ENCODE measurements at regions not wholly inside any gene's neighbourhood (a gene's known extent, or its start where the extent isn't known, plus 50 kb on each side); places are given as distances from the start of the nearest gene placed in this dataset.

GRCh38 chr13:40271931-40272775, 394.3 kb downstream of the FOXO1 start:
- DNase-seq (ENCODE audit: low read depth, low spot score) = peak; percentile 53
- ChIA-PET CTCF (interaction anchor here (1.3 kb wide), 1 partner anchor 410 kb away, joined by 3 read pairs; no protein-coding TSS in a partner anchor), POLR2A (no interaction called here)
- no peak for TF ChIP-seq CTCF (IDR thresholded peaks at IDR 0.05; ENCODE audit: insufficient read depth, low read length, missing control alignments)
- H3K4me3 ChIP-seq (ENCODE audit: low read depth, low read length) = no peak overlapping the region

GRCh38 chr13:40272776-40273139, 393.7 kb downstream of the FOXO1 start:
- TF ChIP-seq CTCF (IDR thresholded peaks at IDR 0.05; ENCODE audit: insufficient read depth, low read length, missing control alignments) = no peak
- ChIA-PET POLR2A (no interaction called here), CTCF (interaction anchor here (1.3 kb wide), 1 partner anchor 410 kb away, joined by 3 read pairs; no protein-coding TSS in a partner anchor)
- no peak overlapping the region for H3K4me3 ChIP-seq (ENCODE audit: low read depth, low read length)
- no peak for DNase-seq (ENCODE audit: low read depth, low spot score)

- ChIA-PET CTCF (no interaction called here), POLR2A (no interaction called here)
- DNase-seq (ENCODE audit: low read depth, low spot score) = no peak
- no peak overlapping the region for H3K4me3 ChIP-seq (ENCODE audit: low read depth, low read length)
- TF ChIP-seq CTCF (IDR thresholded peaks at IDR 0.05; ENCODE audit: insufficient read depth, low read length, missing control alignments) = no peak
Observed at GRCh38 chr13:40273253-40274025, 393.0 kb downstream of the FOXO1 start.

- TF ChIP-seq CTCF (IDR thresholded peaks at IDR 0.05; ENCODE audit: insufficient read depth, low read length, missing control alignments) = no peak
- ChIA-PET POLR2A (no interaction called here), CTCF (no interaction called here)
- no peak for DNase-seq (ENCODE audit: low read depth, low spot score)
- no peak overlapping the region for H3K4me3 ChIP-seq (ENCODE audit: low read depth, low read length)
Observed at GRCh38 chr13:40274103-40274502, 392.3 kb downstream of the FOXO1 start.

- no peak for DNase-seq (ENCODE audit: low read depth, low spot score)
- TF ChIP-seq CTCF (IDR thresholded peaks at IDR 0.05; ENCODE audit: insufficient read depth, low read length, missing control alignments) = no peak
- H3K4me3 ChIP-seq (ENCODE audit: low read depth, low read length) = no peak overlapping the region
- POLR2A ChIA-PET = no interaction called here
- CTCF ChIA-PET = no interaction called here
Observed at GRCh38 chr13:40275155-40275554, 391.3 kb downstream of the FOXO1 start.

GRCh38 chr13:40275636-40276035, 390.8 kb downstream of the FOXO1 start:
- ChIA-PET CTCF (no interaction called here), POLR2A (no interaction called here)
- no peak overlapping the region for H3K4me3 ChIP-seq (ENCODE audit: low read depth, low read length)
- TF ChIP-seq CTCF (IDR thresholded peaks at IDR 0.05; ENCODE audit: insufficient read depth, low read length, missing control alignments) = no peak
- DNase-seq (ENCODE audit: low read depth, low spot score) = no peak
